HG03039 (cell line): ENCODE measurements at regions not wholly inside any gene's neighbourhood (a gene's known extent, or its start where the extent isn't known, plus 50 kb on each side); places are given as distances from the start of the nearest gene placed in this dataset.
"Not testable (repeated sequence)": the region's sequence is repeated elsewhere in the genome, so short reads cannot be mapped to it uniquely, and the experiment has no call there.

Experiments
- ATAC-seq: cut with Tn5 transposase; IDR thresholded peaks from one replicate; pipeline ENCODE4 v1.9.1; 2021; ENCODE audit warnings: mild to moderate bottlenecking, moderate library complexity; ENCODE audit not compliant: unreplicated experiment

DNA sequence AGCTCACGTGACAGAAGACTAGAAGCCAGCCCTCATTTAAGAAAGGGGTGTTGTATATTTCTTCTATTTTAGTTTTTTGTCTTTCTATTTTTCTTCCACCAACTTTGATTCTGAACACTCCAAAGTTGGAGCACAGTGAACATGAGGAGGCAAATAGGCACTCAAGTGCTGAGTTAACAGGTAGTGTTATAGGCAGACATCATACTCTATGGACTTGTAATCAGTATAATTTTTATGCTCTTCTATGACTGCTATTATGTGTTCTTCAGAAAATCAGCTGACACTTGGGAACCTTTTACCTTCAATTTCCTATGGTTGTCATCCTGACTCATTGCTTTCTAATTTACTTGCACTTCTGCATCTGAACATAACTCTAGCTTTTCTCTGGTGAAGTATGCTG lies 396.3 kb upstream of the EYS start:
- no peak for ATAC-seq

GRCh38 chr6:66096679-66097078 lies 389.7 kb upstream of the EYS start:
- no peak for ATAC-seq

DNA sequence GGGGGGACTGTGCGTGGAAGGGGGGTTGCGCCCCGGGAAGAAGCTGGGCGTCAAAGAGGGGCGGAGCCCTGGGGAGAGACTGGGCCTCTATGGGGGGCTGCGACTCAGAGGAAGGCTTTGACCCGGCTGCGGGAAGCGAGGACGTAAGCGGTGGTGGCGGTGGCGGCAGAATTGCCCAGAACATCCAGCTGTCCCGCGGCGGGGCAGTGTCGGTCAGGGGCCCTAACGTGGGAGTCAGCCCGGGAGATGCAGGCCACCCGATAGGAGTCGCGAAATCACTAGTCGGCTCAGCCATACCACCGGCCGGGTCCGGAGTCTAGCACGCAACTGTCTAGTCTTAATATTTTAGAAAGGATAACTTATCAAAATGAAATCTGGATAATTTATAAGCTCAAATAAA lies 387.6 kb upstream of the EYS start:
- ATAC-seq, result no peak

GRCh38 chr6:66092306-66092705 lies 385.3 kb upstream of the EYS start:
- not testable (repeated sequence) for ATAC-seq

DNA sequence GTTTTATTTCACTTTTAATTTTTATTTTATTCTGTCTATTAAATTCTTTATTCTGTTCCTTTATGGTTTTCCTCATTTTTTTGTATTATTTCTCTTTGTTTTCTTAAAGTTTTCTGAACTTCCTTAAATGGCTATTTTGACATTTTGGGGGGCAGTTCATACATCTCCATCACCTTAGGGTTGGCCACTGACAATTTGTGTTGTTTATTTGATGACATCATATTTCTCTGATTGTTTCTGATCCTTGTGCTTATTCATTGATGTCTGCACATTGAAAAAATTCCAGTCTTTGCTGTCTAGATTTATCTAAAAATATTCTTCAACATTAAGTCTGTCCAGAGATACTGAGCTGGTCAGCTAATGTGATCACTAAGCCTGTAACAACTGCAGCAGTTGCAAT lies 379.5 kb upstream of the EYS start:
- no peak for ATAC-seq

DNA sequence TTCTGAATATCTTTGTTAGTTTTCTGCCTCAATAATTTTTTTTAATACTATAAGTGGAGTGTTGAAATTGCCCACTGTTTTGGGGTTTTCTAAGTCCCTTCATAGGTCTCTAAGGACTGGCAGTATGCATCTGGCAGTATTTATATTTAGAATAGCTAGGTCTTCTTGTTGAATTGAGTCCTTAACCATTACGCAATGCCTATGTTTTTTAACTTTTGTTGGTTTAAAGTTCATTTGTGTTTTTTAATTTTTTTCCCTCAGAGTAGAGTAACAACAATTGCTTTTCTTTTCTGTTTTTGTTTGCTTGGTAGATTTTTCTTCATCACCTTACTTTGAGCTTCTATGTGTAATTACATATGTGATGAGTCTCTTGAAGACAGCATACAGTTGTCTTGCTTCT lies 375.9 kb upstream of the EYS start:
- ATAC-seq, result no peak

- no peak for ATAC-seq
Observed at GRCh38 chr6:66068907-66069306, 361.9 kb upstream of the EYS start.

GRCh38 chr6:66068033-66068432 lies 361.0 kb upstream of the EYS start:
- ATAC-seq, result no peak

GRCh38 chr6:66065313-66065712 lies 358.3 kb upstream of the EYS start:
- no peak for ATAC-seq

GRCh38 chr6:66057034-66057433 lies 350.0 kb upstream of the EYS start:
- no peak for ATAC-seq

DNA sequence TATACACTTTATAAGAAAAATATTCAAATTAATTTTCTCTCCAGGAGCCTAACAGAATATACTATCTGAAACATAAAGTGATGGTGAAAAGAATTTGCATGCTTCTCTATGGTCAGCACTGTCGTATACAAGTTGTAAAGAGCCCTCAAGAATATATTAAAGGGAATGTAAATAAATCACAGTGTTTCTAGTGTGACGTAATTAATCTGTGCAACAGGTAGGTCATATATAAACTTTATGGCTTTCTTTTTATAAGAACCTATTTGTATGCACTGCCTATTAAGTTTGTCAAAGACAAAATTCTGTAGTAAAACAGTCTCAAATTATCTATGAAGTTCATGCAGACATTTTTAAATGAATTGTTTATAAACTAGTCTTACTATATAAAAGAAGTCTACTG lies 347.9 kb upstream of the EYS start:
- ATAC-seq, result no peak

- ATAC-seq, result no peak
Observed at GRCh38 chr6:66051812-66052211, 344.8 kb upstream of the EYS start.

DNA sequence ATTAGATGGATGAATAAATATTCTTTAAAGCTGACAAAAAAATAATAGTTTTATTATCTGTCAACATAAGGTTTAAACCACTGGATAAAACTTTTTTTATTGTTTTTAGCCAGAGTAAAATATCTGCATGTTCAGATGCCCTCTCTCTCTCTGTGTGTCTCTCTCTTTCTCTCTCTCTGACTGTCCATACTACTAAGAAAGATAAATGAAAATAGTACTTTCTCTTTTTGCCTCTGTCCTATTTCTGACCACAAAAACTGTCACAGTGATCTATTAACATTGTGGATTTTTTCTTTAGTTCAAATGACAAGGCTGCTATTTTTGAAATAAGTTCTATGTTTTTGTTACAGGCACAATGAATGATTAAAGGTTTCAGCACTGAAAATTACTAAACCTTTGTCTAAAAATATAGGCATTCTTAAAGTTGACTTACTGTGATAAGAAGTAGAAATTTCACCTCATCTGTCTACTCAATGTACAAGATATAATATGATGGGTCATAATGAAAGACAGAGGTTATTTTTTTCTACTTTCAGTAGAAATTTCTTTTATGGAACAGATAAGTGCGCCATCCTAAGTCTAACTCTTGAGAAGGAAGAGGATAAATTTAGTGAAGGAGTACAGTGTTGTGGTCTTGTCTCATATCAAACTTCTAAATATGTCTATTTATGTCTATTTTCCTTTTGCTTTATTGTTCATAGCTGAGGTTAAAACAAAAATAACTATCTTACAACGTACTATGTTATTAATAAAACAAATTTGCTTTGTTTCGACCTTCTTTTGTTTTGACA lies 341.9 kb upstream of the EYS start:
- no peak for ATAC-seq

DNA sequence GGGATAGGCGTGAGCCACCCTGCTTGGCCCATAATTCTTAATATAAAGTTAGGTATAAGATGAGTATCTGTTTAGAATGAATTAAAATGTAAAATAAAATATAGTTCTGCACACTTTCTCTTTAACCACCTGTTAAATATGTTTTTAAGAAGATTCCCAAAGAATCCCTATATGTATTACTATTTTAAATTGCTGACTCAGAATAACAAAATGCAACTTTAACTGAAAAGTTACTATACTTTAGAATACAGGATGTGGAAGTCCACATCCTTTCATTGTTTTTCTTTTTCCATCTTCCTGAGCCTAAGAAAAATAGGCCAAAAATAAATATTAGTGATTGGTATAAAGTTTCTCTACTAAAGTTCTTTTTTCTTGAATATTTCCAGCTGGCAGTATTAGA lies 325.6 kb upstream of the EYS start:
- no peak for ATAC-seq

GRCh38 chr6:66029391-66029790 lies 322.4 kb upstream of the EYS start:
- ATAC-seq, result no peak

GRCh38 chr6:65999288-65999791 lies 292.3 kb upstream of the EYS start:
- no peak for ATAC-seq

GRCh38 chr6:65998544-65998943 lies 291.5 kb upstream of the EYS start:
- ATAC-seq, result no peak

GRCh38 chr6:65997539-65997938 lies 290.5 kb upstream of the EYS start:
- no peak for ATAC-seq

DNA sequence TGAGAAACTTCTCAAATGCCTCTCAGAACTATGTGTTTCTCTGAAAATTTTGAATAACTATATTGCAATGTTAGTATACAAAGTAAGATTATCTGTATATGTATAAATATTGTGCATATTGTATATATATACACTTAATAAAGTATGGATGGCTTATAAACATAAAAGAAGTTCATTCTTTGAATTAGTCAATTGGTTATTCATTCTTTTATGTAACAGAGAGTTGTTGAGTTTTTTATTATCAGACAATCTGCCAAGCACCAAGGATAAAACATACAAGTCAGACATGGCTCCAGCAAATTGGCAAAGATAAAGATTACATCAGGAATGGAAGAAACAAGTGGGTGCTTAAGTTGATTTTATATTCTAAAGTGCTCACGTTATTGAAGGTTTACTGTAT lies 289.1 kb upstream of the EYS start:
- no peak for ATAC-seq

DNA sequence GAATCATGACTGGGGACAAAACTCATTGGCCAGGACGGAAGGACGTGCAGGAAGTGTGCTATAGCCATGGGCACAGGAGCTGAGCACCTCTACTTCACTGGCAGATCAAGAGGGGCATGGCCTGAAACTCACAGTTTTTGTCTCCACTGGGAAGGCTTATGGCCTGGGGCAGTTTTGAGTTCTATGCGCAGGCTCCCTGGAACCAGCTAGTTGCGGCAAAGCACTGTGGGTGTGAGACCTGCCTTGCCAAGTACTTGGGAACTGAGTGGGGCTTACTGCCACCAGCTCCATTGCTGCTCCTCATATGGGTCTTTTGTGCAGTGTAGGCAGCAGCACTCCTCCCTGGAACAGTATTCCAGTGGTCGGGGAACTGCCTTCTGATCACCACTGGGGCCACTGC lies 282.6 kb upstream of the EYS start:
- no peak for ATAC-seq

- ATAC-seq, result no peak
Observed at GRCh38 chr6:65988006-65988405, 281.0 kb upstream of the EYS start.

- ATAC-seq, result no peak
Observed at GRCh38 chr6:65984089-65984488, 277.1 kb upstream of the EYS start.

GRCh38 chr6:65979120-65979519 lies 272.1 kb upstream of the EYS start:
- no peak for ATAC-seq
